K562 (cell line): ENCODE measurements at regions not wholly inside any gene's neighbourhood (a gene's known extent, or its start where the extent isn't known, plus 50 kb on each side); places are given as distances from the start of the nearest gene placed in this dataset.
"Not testable (repeated sequence)": the region's sequence is repeated elsewhere in the genome, so short reads cannot be mapped to it uniquely, and the experiment has no call there.

ENCODE experiments used
- ATAC-seq: fragments of 200-7000 bp; cut with Tn5 transposase; 3 replicates; pipeline ENCODE4 v1.9.1; 2020; ENCODE audit warnings: moderate library complexity
- BruUV-seq: library from RNA; stranded (reverse); fragments of 400-500 nt; replicated peaks from 2 replicates; lab custom pipeline; 2021; lab: Mats Ljungman, UMichigan
- CTCF ChIA-PET: fragments of 300-600 bp; formaldehyde crosslinking; extraction: SDS; loops from one replicate; lab custom pipeline; 2021; ENCODE audit warnings: low intra/inter-chr PET ratio; lab: Yijun Ruan, JAX
- POLR2A ChIA-PET: fragments of 300-600, 350-650 bp; sonication (Branson Sonifier 250); formaldehyde crosslinking; extraction: SDS; loops from one replicate; lab custom pipeline; 2021; ENCODE audit warnings: antibody characterized with exemption, inconsistent platforms; lab: Yijun Ruan, JAX
- DNase-seq, 4 experiments: peaks; one replicate each; pipeline versions ENCODE4 v3.0.0 to v3.0.0-alpha.2; 2011 to 2018; ENCODE audit warnings: low spot score in 3 of 4, mixed read lengths in 3 of 4; ENCODE audit errors: extremely low read depth in 1 of 4
- FAIRE-seq: peaks from 2 replicates; lab custom pipeline; 2011; peaks lifted over from hg19 to GRCh38; lab: Jason Lieb, UNC
- H2AFZ ChIP-seq: 2 replicates; pipeline ENCODE4 v1.6.0; 2011; ENCODE audit warnings: low read depth, low read length, control low read depth, inconsistent platforms
- H3K27ac ChIP-seq: fragments of 200-600 bp; 3 replicates; pipeline ENCODE4 v1.8.0; 2011; ENCODE audit warnings: low read depth, mild to moderate bottlenecking, control low read depth, inconsistent platforms, low read length, moderate library complexity, mixed read lengths; ENCODE audit errors: extremely low read depth
- H3K27me3 ChIP-seq, 2 experiments: fragments of 300-600 bp in 1 of 2; 2 replicates in 1 of 2; 3 replicates in 1 of 2; pipeline versions ENCODE4 v1.6.0 to v1.8.0; 2011; ENCODE audit warnings: inconsistent platforms in 2 of 2, low read length in 2 of 2, mild to moderate bottlenecking in 1 of 2, mixed read lengths in 1 of 2, moderate library complexity in 1 of 2; ENCODE audit not compliant: control insufficient read depth in 2 of 2, insufficient read depth in 2 of 2
- H3K36me3 ChIP-seq: fragments of 300-600 bp; 3 replicates; pipeline ENCODE4 v1.8.0; 2011; ENCODE audit warnings: mild to moderate bottlenecking, low read length, inconsistent platforms; ENCODE audit not compliant: control insufficient read depth, insufficient read depth
- H3K4me1 ChIP-seq, 2 experiments: fragments of 200-600 bp in 1 of 2; replicated peaks in 1 of 2; 2 replicates in 1 of 2; 3 replicates in 1 of 2; pipeline versions ENCODE4 v1.5.1 to v1.8.0; 2011; ENCODE audit warnings: inconsistent platforms in 2 of 2, low read length in 2 of 2, mild to moderate bottlenecking in 1 of 2, mixed read lengths in 1 of 2, moderate library complexity in 1 of 2; ENCODE audit not compliant: control insufficient read depth in 2 of 2, insufficient read depth in 2 of 2
- H3K4me2 ChIP-seq: 2 replicates; pipeline ENCODE4 v1.6.1; 2011; ENCODE audit warnings: low read length, control low read depth, inconsistent platforms, mixed read lengths; ENCODE audit not compliant: insufficient read depth
- H3K4me3 ChIP-seq: fragments of 200-600 bp; sonication (generic), shearing (Covaris generic); 2 replicates; pipeline ENCODE4 v1.5.1; 2016; ENCODE audit warnings: control low read depth, inconsistent platforms
- H3K79me2 ChIP-seq: fragments of 200-600 bp; 3 replicates; pipeline ENCODE4 v1.8.0; 2011; ENCODE audit warnings: low read length, inconsistent platforms; ENCODE audit not compliant: control insufficient read depth, insufficient read depth
- H3K9ac ChIP-seq, 2 experiments: 2 replicates each; pipeline versions ENCODE4 v1.6.0 to v1.6.1; 2011; ENCODE audit warnings: low read depth in 2 of 2, low read length in 2 of 2, control low read depth in 1 of 2, inconsistent platforms in 1 of 2, mild to moderate bottlenecking in 1 of 2, mixed read lengths in 1 of 2; ENCODE audit not compliant: insufficient read depth in 1 of 2
- H3K9me1 ChIP-seq: one replicate; pipeline ENCODE4 v1.6.0; 2011; ENCODE audit warnings: inconsistent platforms, mild to moderate bottlenecking, low read length, moderate library complexity; ENCODE audit not compliant: control insufficient read depth, insufficient read depth
- H3K9me3 ChIP-seq: replicated peaks from 2 replicates; pipeline ENCODE4 v1.5.1; 2011; ENCODE audit warnings: low read depth, low read length, inconsistent platforms; ENCODE audit not compliant: control insufficient read depth, insufficient read depth
- H4K20me1 ChIP-seq: replicated peaks from 2 replicates; pipeline ENCODE4 v1.6.1; 2011; ENCODE audit warnings: low read length, inconsistent platforms, mixed read lengths; ENCODE audit not compliant: control insufficient read depth, insufficient read depth
- BRF1 ChIP-seq: IDR thresholded peaks from 3 replicates; pipeline ENCODE4 v1.6.1; 2011; ENCODE audit warnings: borderline replicate concordance, mild to moderate bottlenecking; ENCODE audit not compliant: insufficient read length; ENCODE audit errors: extremely low read depth
- CHD2 ChIP-seq: IDR thresholded peaks from 2 replicates; pipeline ENCODE4 v1.6.1; 2011; ENCODE audit warnings: low read depth, low read length
- HSF4 ChIP-seq: fragments of 250-450 bp; sonication (Bioruptor Pico); IDR thresholded peaks from 2 replicates; pipeline ENCODE4 v2.1.2; 2022; ENCODE audit warnings: mild to moderate bottlenecking, moderate library complexity, borderline replicate concordance
- KDM5B ChIP-seq: fragments of 200-600 bp; sonication (generic); IDR thresholded peaks from 2 replicates; pipeline ENCODE4 v1.6.1; 2012; ENCODE audit warnings: low read depth, mild to moderate bottlenecking, moderate library complexity, low read length, control low read depth, inconsistent platforms; ENCODE audit not compliant: insufficient replicate concordance
- L3MBTL2 ChIP-seq: fragments of 450-650 bp; IDR thresholded peaks from 2 replicates; pipeline ENCODE4 v1.6.1; 2016; ENCODE audit warnings: mild to moderate bottlenecking, moderate library complexity
- SAFB ChIP-seq: fragments of 200-400 bp; formaldehyde crosslinking; IDR thresholded peaks from 2 replicates; pipeline ENCODE4 v1.6.1; 2017; ENCODE audit warnings: low read depth, low read length, borderline replicate concordance
- STAT5A ChIP-seq: IDR thresholded peaks from 2 replicates; pipeline ENCODE4 v1.6.1; 2012; ENCODE audit warnings: low read length, inconsistent platforms, borderline replicate concordance
- THRAP3 ChIP-seq: fragments of 450-650 bp; IDR thresholded peaks from 2 replicates; pipeline ENCODE4 v1.6.1; 2016; ENCODE audit warnings: mild to moderate bottlenecking, inconsistent platforms, borderline replicate concordance
- WGBS: fragments of 100-300 bp; shearing (Covaris generic); methylation state at CpG from one replicate; pipeline ENCODE4 v1.1.6; 2016; ENCODE audit warnings: low coverage, mixed read lengths; ENCODE audit not compliant: insufficient coverage; ENCODE audit errors: missing lambda C conversion rate; 5-methylcytosine and 5-hydroxymethylcytosine counted together
- in situ Hi-C: fragments of 300-500 bp; cut with MboI; formaldehyde crosslinking; loops from 4 replicates; pipeline ENCODE4 v1.15.0; 2018; ENCODE audit warnings: inconsistent platforms, mixed read lengths
- intact Hi-C: fragments of 100-400 bp; cut with micrococcal nuclease; formaldehyde crosslinking; loops from 2 replicates; pipeline ENCODE4 v1.14.2; 2022
- TF ChIP-seq, protein P1 (sequence below), 2 experiments: IDR thresholded peaks in 1 of 2; conservative IDR thresholded peaks in 1 of 2; 2 replicates each; pipeline ENCODE4 v1.6.1; 2016; ENCODE audit warnings: low read depth in 2 of 2, mild to moderate bottlenecking in 1 of 2, missing compliant biosample characterization in 1 of 2, missing genetic modification characterization in 1 of 2, moderate library complexity in 1 of 2

DNA sequence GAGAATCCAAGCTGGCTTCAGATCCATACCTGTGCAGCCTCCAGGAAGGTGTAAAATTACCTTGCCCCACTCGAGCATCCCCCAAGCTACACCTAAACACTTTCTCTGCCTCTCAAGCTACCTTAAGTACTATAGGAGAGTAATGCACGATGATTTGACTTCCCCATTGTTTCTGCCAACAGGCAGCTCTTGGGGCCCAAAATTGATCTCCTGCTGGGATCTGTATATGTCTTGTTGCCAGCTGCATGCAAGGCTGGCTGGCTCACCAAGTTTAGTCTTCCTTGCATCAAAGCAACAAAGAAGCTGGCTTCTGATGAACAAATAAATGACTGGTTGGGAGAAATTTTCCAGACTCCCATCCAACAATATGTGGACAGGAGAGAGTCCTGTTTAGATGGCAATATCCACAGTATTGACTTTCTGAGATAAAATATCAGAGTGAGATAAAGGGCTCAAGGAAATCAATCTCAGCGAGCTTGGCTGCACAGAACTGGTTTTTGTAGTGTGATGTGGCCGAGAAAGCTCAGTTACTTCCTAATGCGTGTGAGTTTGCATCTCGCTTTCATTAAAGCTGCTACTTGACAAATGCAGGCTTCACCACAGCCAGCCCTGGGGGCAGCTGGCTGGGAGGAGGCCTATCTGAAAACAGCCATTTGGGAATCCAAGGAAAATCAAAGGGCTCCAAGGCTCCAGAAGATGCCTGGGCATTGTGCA, 140.7 kb downstream of the MINAR1 start (continued):
- TF ChIP-seq BRF1: no peak
- TF ChIP-seq, all 486 proteins: peak for 0

DNA sequence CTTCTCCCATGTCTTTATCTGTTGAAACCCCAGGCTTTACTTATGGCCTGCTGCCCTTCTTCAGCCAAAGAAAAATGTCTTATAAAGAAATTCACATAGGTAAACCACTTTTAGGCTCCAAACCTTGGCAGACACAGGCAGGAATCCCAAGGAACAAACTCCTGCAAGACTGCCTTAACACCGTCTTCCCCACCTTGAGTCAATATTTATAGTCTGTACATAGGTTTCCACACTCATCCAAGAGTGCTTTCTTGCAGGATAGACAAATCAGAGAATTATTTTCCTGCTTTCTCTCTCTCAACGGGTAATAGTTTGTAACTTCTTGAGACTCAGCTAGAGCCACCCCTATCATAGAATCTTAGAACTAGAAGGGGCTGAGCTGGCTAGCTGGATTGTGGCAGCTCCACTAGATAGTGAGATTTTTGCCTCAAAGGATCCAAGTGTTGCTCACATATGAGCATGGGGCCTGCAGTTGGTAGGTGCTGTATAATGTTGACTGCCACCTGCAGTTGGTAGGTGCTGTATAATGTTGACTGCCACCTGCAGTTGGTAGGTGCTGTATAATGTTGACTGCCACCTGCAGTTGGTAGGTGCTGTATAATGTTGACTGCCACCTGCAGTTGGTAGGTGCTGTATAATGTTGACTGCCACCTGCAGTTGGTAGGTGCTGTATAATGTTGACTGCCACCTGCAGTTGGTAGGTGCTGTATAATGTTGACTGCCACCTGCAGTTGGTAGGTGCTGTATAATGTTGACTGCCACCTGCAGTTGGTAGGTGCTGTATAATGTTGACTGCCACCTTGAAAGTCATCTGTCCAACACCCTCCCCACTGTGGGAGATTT, 142.5 kb downstream of the MINAR1 start:
- H3K36me3 ChIP-seq, H3K4me3 ChIP-seq, H3K27me3 ChIP-seq, H3K4me1 ChIP-seq, H3K9me1 ChIP-seq, H3K9me3 ChIP-seq, in situ Hi-C loops, BruUV-seq, H3K9ac ChIP-seq, intact Hi-C loops, H2AFZ ChIP-seq, DNase-seq, ATAC-seq, H3K27ac ChIP-seq, H3K4me2 ChIP-seq, H4K20me1 ChIP-seq, FAIRE-seq, CTCF ChIA-PET, H3K79me2 ChIP-seq: not testable (repeated sequence)
- POLR2A ChIA-PET: interaction anchor here (0.7 to 1.0 kb wide), 2 partner anchors 528 to 1168 kb away, joined by 3 read pairs; no protein-coding TSS in a partner anchor
- 4% methylated on average over 2 of the region's 2 CpGs for whole genome bisulfite sequencing

DNA sequence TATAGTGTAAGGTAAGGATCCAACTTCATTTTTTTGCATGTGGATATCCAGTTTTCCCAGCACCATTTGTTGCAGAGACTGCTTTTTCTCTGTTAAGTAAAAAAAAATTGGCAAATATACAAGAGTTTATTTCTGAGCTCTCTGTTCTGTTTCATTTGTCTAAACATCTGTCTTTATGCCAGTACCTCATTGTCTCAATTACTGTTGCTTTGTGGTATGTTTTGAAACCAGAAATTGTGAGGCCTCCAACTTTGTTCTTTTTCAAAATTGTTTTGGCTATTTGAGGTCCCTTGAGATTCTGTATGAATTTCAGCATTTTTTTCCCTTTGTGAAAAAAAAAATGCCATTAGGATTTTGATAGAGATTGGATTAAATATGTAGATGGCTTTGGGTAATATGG, 150.5 kb downstream of the MINAR1 start:
- POLR2A ChIA-PET: no interaction called here
- no peaks in the 10 kb centered on the region for H3K9me1 ChIP-seq
- H3K79me2 ChIP-seq: no peaks in the 10 kb centered on the region
- DNase-seq (no peak), FAIRE-seq (no peak), ATAC-seq (no peak)
- no peak overlapping the region for H3K9ac ChIP-seq
- H3K4me2 ChIP-seq: no peak overlapping the region
- no peaks in the 10 kb centered on the region for H3K9me3 ChIP-seq
- in situ Hi-C loops (no loop called here), intact Hi-C loops (no loop called here)
- H4K20me1 ChIP-seq: no peaks in the 10 kb centered on the region
- H3K27ac ChIP-seq: no peak overlapping the region
- no peaks in the 10 kb centered on the region for H3K27me3 ChIP-seq
- no peaks in the 10 kb centered on the region for H3K4me1 ChIP-seq
- no peaks in the 10 kb centered on the region for H3K36me3 ChIP-seq
- CTCF ChIA-PET: no interaction called here
- H2AFZ ChIP-seq: no peak overlapping the region
- H3K4me3 ChIP-seq: no peak overlapping the region
- BruUV-seq: no TSS peak
- TF ChIP-seq CHD2: no peak
- TF ChIP-seq L3MBTL2: no peak
- no peak for TF ChIP-seq THRAP3
- no peak for TF ChIP-seq HSF4 (CRISPR knock-in tag)
- TF ChIP-seq SAFB: no peak
- TF ChIP-seq, protein P1, sequence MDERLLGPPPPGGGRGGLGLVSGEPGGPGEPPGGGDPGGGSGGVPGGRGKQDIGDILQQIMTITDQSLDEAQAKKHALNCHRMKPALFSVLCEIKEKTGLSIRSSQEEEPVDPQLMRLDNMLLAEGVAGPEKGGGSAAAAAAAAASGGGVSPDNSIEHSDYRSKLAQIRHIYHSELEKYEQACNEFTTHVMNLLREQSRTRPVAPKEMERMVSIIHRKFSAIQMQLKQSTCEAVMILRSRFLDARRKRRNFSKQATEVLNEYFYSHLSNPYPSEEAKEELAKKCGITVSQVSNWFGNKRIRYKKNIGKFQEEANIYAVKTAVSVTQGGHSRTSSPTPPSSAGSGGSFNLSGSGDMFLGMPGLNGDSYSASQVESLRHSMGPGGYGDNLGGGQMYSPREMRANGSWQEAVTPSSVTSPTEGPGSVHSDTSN (CRISPR knock-in tag; IDR thresholded peaks at IDR 0.05; ENCODE audit: low read depth): no peak
- TF ChIP-seq, protein P1 (tag; conservative IDR thresholded peaks at IDR 0.05; ENCODE audit: low read depth): no peak
- no peak for TF ChIP-seq STAT5A
- TF ChIP-seq KDM5B: no peak
